ENCODE measurements at regions not wholly inside any gene's neighbourhood (a gene's known extent, or its start where the extent isn't known, plus 50 kb on each side); places are given as distances from the start of the nearest gene placed in this dataset.
"Not testable (repeated sequence)": the region's sequence is repeated elsewhere in the genome, so short reads cannot be mapped to it uniquely, and the experiment has no call there.

- not testable (repeated sequence) for TF ChIP-seq SUZ12 (IDR thresholded peaks at IDR 0.05; ENCODE audit: extremely low read depth, insufficient read depth, insufficient read length); ZNF274 (IDR thresholded peaks at IDR 0.05; ENCODE audit: low read depth, low read length)
Observed at GRCh38 chr10:45250694-45251075, 64.7 kb downstream of the OR13A1 start.

Measured in NT2/D1 (cell line).